Neuron (in vitro differentiated cells): ENCODE measurements at regions not wholly inside any gene's neighbourhood (a gene's known extent, or its start where the extent isn't known, plus 50 kb on each side); places are given as distances from the start of the nearest gene placed in this dataset.

Source experiments
- H2AFZ ChIP-seq: one replicate; pipeline ENCODE4 v1.6.1; 2013; ENCODE audit warnings: low read depth, mild to moderate bottlenecking, inconsistent platforms, low read length, moderate library complexity
- H3K27me3 ChIP-seq: one replicate; pipeline ENCODE4 v1.6.1; 2013; ENCODE audit warnings: low read length; ENCODE audit not compliant: insufficient read depth
- H3K36me3 ChIP-seq: one replicate; pipeline ENCODE4 v1.6.1; 2013; ENCODE audit warnings: low read length; ENCODE audit not compliant: insufficient read depth
- H3K4me1 ChIP-seq: one replicate; pipeline ENCODE4 v1.6.1; 2013; ENCODE audit warnings: low read length; ENCODE audit not compliant: insufficient read depth
- H3K4me3 ChIP-seq: 2 replicates; pipeline ENCODE4 v1.5.1; 2013; ENCODE audit warnings: mild to moderate bottlenecking, low read length, moderate library complexity
- H3K9me3 ChIP-seq: one replicate; pipeline ENCODE4 v1.6.1; 2013; ENCODE audit warnings: low read length

GRCh38 chr2:65856423-65856822 lies 424.0 kb upstream of the SPRED2 start:
- Histone ChIP-seq H3K27me3 (no peaks in the 10 kb centered on the region), H2AFZ (no peak overlapping the region), H3K36me3 (no peaks in the 10 kb centered on the region), H3K4me3 (no peak overlapping the region), H3K9me3 (no peaks in the 10 kb centered on the region), H3K4me1 (no peaks in the 10 kb centered on the region)

GRCh38 chr2:65850695-65851094 lies 418.3 kb upstream of the SPRED2 start:
- Histone ChIP-seq H3K4me3 (no peak overlapping the region), H3K9me3 (no peaks in the 10 kb centered on the region), H2AFZ (no peak overlapping the region), H3K4me1 (no peaks in the 10 kb centered on the region), H3K36me3 (no peaks in the 10 kb centered on the region), H3K27me3 (no peaks in the 10 kb centered on the region)

GRCh38 chr2:65846989-65847678 lies 414.7 kb upstream of the SPRED2 start:
- H3K4me3 ChIP-seq: no peak overlapping the region
- H2AFZ ChIP-seq: no peak overlapping the region
- no peaks in the 10 kb centered on the region for H3K36me3 ChIP-seq
- H3K9me3 ChIP-seq: no peaks in the 10 kb centered on the region
- no peaks in the 10 kb centered on the region for H3K27me3 ChIP-seq
- H3K4me1 ChIP-seq: no peaks in the 10 kb centered on the region

DNA sequence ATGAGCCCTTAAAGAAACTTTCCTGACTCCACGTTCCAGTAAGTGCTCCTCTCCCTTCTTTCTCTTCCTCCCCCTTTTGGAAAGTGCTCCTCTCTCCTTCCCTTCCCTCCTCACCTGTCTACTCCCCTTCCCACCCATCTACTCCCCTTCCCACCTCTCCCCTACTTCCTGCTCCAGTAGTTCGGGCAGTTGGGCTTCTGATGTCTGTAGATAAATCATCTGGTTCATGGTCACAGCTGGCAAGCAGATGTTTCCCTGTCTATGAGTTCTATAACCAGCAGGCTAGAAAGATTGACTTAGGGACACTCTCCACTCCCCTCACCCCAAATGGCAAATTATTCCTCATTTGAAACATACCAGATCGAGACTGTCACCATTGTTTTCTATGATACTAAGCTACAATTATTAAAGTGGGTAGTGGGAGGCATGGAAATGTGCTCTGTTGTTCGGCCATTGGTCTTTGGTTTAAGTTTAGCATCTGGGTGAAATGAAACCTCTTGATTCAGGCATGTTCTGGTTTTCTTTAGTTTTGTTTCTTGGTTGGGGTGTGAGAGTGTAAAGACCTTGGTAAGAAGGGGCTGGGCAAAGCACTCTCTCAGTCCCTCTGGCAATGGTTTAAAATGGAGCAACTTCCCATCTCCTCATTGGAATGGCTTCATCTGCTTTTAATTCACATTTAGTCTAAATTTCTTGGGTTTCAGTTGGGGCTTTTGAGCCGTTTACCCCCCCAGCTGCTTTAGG lies 413.2 kb upstream of the SPRED2 start:
- no peaks in the 10 kb centered on the region for H3K27me3 ChIP-seq
- H2AFZ ChIP-seq: no peak overlapping the region
- H3K36me3 ChIP-seq: no peaks in the 10 kb centered on the region
- H3K9me3 ChIP-seq: no peaks in the 10 kb centered on the region
- no peaks in the 10 kb centered on the region for H3K4me1 ChIP-seq
- H3K4me3 ChIP-seq: no peak overlapping the region

DNA sequence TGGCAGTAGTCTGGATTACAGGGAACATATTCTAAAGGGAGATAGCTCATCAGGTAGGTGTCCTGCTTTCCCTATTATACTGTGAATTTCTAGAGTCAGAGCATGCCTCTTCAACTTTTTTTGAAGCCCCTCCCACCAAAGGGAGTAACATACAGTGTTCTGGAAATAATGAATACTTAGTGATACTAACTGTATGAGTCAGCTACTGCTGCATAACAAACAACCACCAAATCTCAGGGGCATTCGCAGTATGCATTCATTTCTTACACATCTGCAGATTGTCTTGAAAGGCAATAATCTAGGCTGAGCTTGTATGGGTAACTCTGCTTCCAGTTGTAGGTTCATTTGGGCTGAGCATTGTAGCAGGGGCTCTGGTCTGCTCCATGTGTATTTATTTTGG lies 409.7 kb upstream of the SPRED2 start:
- no peaks in the 10 kb centered on the region for H3K27me3 ChIP-seq
- H3K4me3 ChIP-seq: no peak overlapping the region

GRCh38 chr2:65835975-65836549 lies 403.7 kb upstream of the SPRED2 start:
- Histone ChIP-seq H3K27me3 (no peaks in the 10 kb centered on the region), H2AFZ (no peak overlapping the region), H3K36me3 (no peaks in the 10 kb centered on the region), H3K4me3 (no peak overlapping the region), H3K4me1 (peaks cover 18% of the 10 kb centered on the region), H3K9me3 (no peaks in the 10 kb centered on the region)

More for the DNA sequence above, 409.7 kb upstream of the SPRED2 start:
- H3K9me3 ChIP-seq: no peaks in the 10 kb centered on the region
- no peaks in the 10 kb centered on the region for H3K36me3 ChIP-seq
- no peak overlapping the region for H2AFZ ChIP-seq
- no peaks in the 10 kb centered on the region for H3K4me1 ChIP-seq

DNA sequence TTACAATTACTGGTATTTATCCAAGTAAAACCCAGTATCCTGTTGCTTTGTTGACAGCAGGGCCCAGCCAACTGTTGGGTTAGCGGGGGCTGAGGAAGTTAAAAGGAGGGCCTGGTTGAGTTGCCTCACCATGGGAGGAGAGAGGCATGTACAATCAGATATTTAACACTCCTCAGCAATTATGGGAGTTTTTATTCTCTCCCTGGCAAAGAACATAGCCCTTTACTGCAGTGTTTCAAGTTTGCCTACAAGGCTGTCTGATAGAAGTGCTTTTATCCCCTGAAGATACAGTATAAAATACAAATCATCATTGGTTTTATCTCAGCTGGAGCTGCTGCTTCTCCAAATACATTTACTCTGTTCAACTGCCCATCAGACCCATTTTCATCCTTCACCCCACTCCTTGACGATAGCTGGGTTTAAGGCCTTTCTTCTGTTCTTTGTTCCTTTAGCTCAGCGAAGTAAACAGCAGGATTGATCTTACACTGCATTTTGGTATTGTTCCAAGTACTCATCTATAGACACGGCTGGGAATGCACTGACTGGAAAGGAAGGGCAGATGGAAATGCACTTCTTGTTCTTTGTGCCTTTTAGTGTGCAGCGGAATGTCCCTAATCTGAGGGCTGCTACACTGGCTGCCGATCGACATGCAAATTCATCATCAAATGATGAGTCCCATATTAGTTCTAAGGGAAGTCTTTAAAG lies 402.5 kb upstream of the SPRED2 start:
- Histone ChIP-seq H3K27me3 (no peaks in the 10 kb centered on the region), H3K36me3 (no peaks in the 10 kb centered on the region), H2AFZ (peak overlapping the region; percentile 29), H3K9me3 (no peaks in the 10 kb centered on the region), H3K4me3 (no peak overlapping the region), H3K4me1 (peaks cover 18% of the 10 kb centered on the region)

DNA sequence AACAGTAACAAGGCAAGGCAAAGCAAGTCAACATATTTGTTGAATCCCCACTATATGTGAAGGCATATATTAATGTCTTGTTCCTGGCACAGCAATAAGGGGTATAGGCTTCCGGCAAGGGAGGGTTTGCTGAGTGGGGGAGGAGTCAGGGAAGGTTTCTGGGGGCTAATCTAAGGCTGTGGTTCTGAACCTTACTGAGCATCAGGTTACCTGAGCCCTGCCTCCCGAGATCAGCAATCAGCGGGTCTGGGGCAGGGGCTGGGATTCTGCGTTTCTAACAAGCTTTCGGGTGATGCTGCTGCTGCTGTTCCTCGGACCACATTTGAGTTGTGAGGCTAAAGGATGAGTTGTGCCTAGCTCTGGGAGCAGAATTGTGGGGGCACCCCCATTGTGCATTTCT lies 401.7 kb upstream of the SPRED2 start:
- no peaks in the 10 kb centered on the region for H3K9me3 ChIP-seq
- H3K36me3 ChIP-seq: no peaks in the 10 kb centered on the region
- peaks cover 18% of the 10 kb centered on the region for H3K4me1 ChIP-seq
- no peak overlapping the region for H3K4me3 ChIP-seq
- no peak overlapping the region for H2AFZ ChIP-seq
- no peaks in the 10 kb centered on the region for H3K27me3 ChIP-seq

- H2AFZ ChIP-seq: no peak overlapping the region
- H3K4me3 ChIP-seq: no peak overlapping the region
- H3K27me3 ChIP-seq: no peaks in the 10 kb centered on the region
- no peaks in the 10 kb centered on the region for H3K36me3 ChIP-seq
- no peaks in the 10 kb centered on the region for H3K9me3 ChIP-seq
- H3K4me1 ChIP-seq: peaks cover 18% of the 10 kb centered on the region
Observed at GRCh38 chr2:65831509-65831908, 399.1 kb upstream of the SPRED2 start.

- no peaks in the 10 kb centered on the region for H3K27me3 ChIP-seq
Observed at GRCh38 chr2:65826567-65826966, 394.2 kb upstream of the SPRED2 start.

GRCh38 chr2:65823511-65823910 lies 391.1 kb upstream of the SPRED2 start:
- Histone ChIP-seq H3K36me3 (no peaks in the 10 kb centered on the region), H2AFZ (no peak overlapping the region), H3K4me3 (no peak overlapping the region), H3K4me1 (no peaks in the 10 kb centered on the region), H3K9me3 (no peaks in the 10 kb centered on the region), H3K27me3 (no peaks in the 10 kb centered on the region)

More at GRCh38 chr2:65826567-65826966, 394.2 kb upstream of the SPRED2 start:
- H3K4me1 ChIP-seq: no peaks in the 10 kb centered on the region
- H3K36me3 ChIP-seq: no peaks in the 10 kb centered on the region
- H3K4me3 ChIP-seq: no peak overlapping the region
- no peak overlapping the region for H2AFZ ChIP-seq
- no peaks in the 10 kb centered on the region for H3K9me3 ChIP-seq

- Histone ChIP-seq H3K27me3 (no peaks in the 10 kb centered on the region), H3K4me3 (no peak overlapping the region), H3K36me3 (no peaks in the 10 kb centered on the region), H3K9me3 (no peaks in the 10 kb centered on the region), H3K4me1 (no peaks in the 10 kb centered on the region), H2AFZ (no peak overlapping the region)
Observed at GRCh38 chr2:65820454-65820853, 388.1 kb upstream of the SPRED2 start.

GRCh38 chr2:65819963-65820362 lies 387.6 kb upstream of the SPRED2 start:
- Histone ChIP-seq H3K9me3 (no peaks in the 10 kb centered on the region), H3K36me3 (no peaks in the 10 kb centered on the region), H3K4me3 (no peak overlapping the region), H2AFZ (no peak overlapping the region), H3K27me3 (no peaks in the 10 kb centered on the region), H3K4me1 (no peaks in the 10 kb centered on the region)
